ENCODE measurements at regions not wholly inside any gene's neighbourhood (a gene's known extent, or its start where the extent isn't known, plus 50 kb on each side); places are given as distances from the start of the nearest gene placed in this dataset.

GRCh38 chr14:26855077-26855753, 257.4 kb upstream of the NOVA1 start:
- DNase-seq (ENCODE audit: low spot score) = no peak

DNA sequence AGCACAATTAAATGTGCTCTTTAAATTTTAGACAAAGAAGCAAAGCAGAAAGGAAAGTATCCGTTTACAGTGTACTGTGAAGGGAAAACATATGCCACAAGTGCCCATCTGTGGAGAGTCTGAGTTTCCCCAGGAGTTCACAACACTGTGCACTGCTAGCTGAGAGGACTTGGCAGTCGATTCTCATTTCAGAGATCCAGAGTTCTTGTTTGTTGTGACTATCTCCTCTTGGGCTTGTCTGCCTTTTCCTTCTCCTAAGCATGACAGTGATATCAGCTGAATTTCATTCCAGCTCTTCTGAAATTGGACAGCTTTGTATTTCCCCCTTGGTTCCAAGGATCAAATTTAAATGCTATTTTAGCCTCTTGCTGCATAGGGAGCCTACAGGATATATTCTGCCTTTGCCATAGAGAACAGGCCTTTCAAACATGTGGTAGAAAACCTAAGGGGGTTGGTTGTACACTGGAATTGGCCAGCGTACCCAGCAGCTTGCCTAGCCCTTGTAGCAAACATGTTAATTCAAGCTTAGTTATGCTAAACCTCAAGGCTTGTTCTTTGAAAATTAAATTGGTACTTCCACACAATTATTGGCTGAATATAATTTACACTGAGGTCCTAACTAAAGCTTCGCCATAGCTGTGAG, 259.2 kb upstream of the NOVA1 start:
- DNase-seq (ENCODE audit: low spot score) = no peak

DNA sequence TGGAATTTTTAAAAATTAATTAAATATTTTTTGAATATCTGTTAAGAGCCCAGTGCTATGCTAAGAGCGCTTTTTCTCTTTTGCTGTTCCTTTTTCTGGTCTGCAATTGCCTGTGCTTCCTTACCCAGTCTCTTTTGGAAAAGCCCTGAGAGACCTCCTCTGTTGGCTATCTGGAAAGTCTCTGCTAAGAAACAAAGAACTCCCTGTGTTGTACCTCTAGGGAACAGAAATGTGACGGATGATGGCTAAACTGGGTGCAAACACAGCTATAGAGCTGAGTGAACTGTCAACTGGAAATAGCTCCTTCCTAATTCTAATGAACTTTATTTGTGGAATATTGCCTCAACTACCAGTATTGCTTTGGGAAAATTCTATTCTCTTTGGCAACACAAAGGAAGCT, 261.6 kb upstream of the NOVA1 start:
- DNase-seq (ENCODE audit: low spot score) = no peak

DNA sequence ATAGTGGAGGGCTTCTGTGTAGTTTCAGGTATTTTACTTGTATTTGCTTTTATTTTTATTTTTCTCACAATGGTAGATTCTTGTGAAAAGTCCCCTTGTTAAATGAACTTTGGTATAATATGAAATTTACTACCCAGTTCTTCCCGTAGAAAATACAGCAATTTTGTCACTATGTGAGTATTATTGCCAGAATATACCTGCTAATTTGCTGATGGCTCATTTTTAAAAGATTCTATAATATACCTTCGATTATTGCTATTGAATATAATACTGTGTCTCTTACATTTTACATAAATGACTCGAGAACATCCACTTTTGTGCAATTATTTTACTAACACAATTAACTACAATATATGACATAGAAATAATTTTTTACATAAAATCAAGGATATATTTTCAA, 262.3 kb upstream of the NOVA1 start:
- DNase-seq (ENCODE audit: low spot score) = no peak

DNA sequence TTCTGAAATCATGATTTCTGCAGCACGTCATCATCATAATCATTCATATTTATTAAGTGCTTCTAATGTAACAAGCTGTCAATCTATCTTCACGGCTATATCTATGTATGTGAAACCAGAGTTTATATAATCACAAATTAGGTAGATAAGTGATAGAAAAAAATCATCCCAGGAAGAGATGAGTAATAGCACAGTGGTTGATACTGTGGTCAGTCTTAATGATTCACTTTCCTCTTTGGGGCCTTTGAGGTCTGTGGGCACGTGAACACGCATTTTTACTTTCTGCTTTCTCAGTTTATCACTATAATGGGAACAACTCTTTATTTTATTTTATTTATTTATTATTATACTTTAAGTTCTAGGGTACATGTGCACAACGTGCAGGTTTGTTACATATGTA, 265.9 kb upstream of the NOVA1 start:
- peak; percentile 41 for DNase-seq (ENCODE audit: low spot score)

- DNase-seq (ENCODE audit: low spot score) = no peak
Observed at GRCh38 chr14:26866721-26867120, 268.9 kb upstream of the NOVA1 start.

DNA sequence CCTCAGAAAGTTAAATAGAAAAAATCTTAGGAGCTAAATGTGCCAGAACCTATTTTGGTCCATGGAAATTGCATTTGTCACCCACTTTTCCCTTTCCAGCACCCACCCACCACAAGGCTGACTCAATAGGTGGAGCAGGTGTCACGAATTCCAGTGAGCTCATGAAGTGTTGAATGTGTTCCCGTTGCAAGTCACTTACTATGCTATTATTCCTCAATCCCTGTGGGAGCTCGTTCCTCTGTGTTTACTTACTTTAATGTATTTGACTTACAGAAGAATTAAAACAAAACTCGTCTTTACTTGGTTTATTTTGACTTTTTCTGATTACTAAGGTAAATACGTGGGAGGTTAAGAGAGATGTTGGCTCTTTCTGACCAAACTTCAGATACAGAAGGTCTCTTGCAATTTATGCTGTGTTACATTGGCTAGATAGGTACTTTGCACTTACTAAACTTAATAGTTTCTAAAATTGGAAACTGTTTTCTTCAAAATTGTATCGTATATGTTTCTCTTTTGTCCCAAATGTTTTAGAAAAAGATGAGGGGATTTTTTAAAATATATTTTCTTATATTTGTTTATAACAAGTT, 269.4 kb upstream of the NOVA1 start:
- peak; percentile 2 for DNase-seq (ENCODE audit: low spot score)

DNA sequence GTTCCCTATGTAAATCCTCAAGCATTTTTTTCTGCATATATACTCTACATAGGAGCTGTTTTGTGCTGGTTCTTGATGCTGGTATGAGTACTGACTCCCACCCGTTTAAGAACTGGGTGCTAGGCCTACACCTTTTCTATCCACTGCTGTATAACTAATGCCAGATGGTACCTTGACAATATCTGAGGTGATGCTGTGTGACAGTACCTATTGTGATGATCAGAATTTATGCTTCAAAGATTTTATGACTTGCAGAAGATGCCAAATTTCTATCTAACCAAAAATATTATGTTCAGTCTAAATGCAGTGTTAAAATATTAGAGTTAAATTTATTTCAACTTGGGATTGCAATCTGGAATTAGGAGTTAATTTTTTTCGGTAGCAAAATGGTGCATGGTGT, 272.3 kb upstream of the NOVA1 start:
- DNase-seq (ENCODE audit: low spot score) = no peak

GRCh38 chr14:26870722-26871617, 273.1 kb upstream of the NOVA1 start:
- no peak for DNase-seq (ENCODE audit: low spot score)

DNA sequence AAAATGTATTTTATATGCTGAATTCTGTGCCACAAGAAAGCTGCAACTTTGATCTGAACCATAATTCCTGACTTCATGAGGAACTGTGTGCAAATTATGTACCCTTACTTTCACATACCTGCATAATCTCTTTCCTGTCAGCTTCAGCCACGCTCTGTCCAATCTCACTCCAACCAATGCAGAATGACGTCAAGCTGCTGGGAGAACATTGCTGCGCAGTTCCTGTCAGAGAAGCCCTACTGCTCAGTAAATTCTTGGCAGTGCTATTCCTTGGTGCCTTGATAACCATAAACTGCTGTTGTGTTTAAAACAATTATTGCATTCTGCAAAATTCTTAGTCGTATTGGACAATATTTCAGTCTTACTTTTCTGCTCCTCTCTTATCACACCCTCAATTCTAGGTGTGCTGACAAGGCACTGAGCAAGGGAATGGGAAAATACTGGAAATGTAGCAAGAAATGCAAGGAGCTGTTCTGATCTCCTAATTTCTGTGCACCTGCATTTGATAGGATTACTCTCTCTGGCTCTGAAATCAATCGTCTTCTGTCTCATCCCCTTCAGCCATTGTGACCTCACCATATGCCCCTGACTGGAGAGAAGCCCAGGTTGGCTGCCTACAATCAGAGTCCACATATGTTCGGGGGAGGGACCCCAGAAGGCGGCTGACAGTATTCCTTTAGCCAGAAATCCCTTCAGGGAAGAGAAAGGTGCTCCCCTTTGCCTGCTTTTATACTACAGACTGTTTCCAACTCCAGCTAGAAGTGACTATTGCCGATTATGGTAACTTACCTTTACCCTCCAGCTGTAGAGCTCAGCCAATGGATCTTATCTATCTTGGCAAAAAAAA, 274.9 kb upstream of the NOVA1 start:
- no peak for DNase-seq (ENCODE audit: low spot score)

GRCh38 chr14:26873362-26873960, 275.6 kb upstream of the NOVA1 start:
- no peak for DNase-seq (ENCODE audit: low spot score)

- no peak for DNase-seq (ENCODE audit: low spot score)
Observed at GRCh38 chr14:26887847-26888246, 290.0 kb upstream of the NOVA1 start.

GRCh38 chr14:26888592-26888991, 290.8 kb upstream of the NOVA1 start:
- no peak for DNase-seq (ENCODE audit: low spot score)

DNA sequence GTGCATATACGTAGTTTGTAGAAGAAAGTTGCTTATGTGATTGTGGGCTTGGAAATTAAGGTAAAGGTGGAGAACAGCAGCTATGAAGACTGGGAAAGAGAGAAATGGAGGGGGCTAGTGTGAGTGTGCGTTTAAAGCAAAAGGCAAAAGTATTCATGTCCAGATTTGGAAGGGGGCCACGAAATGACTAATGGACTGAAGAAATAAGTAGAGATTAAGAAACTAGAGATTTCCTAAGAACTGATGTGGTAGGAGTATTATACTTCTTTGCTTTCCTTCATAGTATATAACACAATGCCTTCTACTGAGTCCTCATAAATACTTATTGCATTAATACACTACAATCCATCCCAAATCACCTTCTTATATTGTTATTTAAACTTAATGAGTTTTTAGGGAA, 298.6 kb upstream of the NOVA1 start:
- peak; percentile 1 for DNase-seq (ENCODE audit: low spot score)

DNA sequence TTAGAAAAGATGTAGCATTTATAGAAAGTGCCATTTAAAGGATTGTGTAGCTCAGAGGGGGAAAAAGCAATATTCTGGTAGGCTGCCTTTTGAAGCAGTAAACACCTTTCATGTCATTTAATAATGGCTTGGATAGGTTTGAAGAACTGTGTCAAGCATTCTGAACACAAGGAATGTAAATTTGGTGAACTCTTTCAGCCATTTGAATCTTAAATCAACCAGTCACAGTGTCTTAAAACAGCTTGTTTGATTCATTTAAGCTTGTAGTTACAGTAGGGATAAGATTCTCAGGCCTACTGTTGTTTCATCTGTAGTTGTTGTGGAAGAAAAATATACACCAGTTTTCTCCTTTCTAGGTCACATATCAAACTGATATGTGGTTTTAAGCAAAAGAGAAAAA, 299.4 kb upstream of the NOVA1 start:
- DNase-seq (ENCODE audit: low spot score) = no peak

DNA sequence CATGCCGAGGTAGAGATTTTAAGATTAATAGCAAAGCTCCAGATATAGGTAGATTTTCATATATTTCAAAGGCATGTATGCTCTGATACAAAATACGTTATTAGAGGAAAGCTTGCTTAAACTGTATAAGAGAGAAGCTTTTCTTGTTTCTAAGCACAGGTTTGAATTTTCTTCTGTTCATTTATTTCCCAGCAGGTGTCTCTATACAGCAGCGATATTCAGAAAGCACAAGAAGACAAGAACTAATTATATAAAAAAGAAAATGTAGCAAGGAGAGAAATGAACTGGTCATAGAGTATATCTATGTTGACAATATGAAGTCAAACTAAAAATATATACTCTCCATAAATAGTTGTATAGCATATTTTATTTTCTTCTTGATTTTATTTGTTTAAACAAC, 307.4 kb upstream of the NOVA1 start:
- DNase-seq (ENCODE audit: low spot score) = no peak

- DNase-seq (ENCODE audit: low spot score) = no peak
Observed at GRCh38 chr14:26913786-26914185, 316.0 kb upstream of the NOVA1 start.

DNA sequence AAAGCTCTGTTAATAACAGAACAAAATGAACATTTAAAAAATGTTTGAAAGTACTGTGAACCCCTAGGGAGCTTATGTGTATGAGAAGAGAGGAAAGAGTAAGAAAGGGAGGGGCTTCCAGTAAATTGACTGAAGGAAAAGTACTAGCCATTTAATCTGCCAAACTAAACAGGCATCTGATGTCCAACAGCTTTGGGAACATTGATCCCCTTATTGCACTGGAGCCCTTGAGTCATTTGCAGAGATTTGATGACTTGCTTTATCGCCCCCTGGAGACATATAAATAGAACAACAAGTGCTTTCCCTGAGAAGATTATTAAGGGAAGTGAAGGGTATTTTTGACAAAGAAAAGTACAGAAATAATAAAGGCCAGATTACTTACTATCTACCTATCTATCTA, 319.3 kb upstream of the NOVA1 start:
- DNase-seq (ENCODE audit: low spot score) = peak; percentile 3

DNA sequence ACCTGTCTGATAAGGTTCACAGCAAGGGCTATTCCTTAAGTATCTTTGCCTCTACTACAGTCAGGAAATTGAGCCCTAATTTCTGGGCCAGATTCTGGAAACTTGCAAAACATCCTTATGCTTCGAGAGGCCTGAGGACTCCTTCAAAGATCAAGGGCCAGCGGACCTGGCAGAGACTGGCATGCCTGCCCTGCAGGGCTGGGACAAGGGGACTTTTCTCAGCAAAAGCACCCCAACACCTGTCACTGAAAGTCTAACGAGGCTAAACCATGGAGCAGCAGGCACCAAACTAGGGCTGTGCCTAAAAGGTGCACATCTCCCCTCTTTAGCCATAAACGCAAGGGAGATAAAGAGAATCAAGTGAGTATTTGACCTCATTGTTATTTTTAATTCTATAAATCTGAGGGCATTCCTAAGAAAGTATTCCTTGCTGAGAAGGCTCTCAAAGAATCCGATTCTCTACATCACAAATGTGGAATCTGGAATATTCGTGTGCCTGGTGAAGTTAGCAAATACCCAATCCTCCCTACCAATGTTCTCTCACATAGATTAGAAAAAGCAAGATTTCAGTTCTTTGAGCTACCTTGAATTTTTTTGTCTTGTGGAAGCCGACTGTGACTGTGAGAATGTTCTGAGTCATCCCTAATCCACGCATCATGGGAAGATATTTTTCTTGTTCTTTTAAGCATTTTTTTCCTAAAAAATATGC, 328.2 kb upstream of the NOVA1 start:
- no peak for DNase-seq (ENCODE audit: low spot score)

DNA sequence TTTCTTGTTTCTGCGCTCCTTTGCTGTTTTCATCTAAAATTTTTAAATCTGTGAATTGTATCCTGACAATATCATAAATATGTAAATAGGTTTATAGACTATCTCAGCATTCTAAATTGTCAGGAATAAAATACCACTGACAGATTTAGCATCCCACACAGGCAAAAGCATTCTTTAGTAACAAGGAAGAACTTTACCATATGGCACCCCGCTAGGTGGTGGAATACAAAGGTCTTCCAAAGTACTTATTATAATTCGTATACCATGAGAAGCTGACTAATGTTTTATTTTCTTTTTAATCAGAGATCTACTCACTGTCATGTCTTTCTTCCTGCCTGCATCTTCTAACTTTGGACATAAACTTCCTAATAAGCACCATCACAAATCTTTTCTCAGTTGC, 328.8 kb upstream of the NOVA1 start:
- no peak for DNase-seq (ENCODE audit: low spot score)
